ENCODE measurements at regions not wholly inside any gene's neighbourhood (a gene's known extent, or its start where the extent isn't known, plus 50 kb on each side); places are given as distances from the start of the nearest gene placed in this dataset.
"Not testable (repeated sequence)": the region's sequence is repeated elsewhere in the genome, so short reads cannot be mapped to it uniquely, and the experiment has no call there.

DNA sequence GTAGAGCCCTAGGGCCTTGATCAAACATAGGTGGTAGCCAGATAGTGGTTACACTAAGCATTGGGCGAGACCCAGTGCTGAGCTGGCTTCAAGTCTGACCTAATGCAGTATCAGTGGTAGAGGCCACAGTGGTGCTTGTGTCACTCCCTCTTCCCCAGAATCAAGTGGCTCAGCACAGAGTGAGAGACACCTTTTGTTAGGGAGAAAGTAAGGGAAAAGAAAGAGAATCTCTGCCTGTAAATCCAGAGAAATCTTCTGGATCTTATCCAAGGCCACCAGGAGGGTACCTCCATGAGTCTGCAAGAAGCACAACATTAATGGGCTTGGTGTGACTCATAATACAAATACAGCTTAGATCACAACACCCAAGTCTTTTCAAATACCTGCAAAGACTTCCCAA lies 117.7 kb upstream of the SLC6A14 start:
- Mint-ChIP-seq H3K27ac (no peak overlapping the region), H3K4me3 (no peak overlapping the region), H3K27me3 (no peaks in the 10 kb centered on the region), H3K4me1 (no peaks in the 10 kb centered on the region), H3K9me3 (peaks cover 0 to 5% (median 1%) of the 10 kb centered on the region in 7 donors), H3K36me3 (no peaks in the 10 kb centered on the region)
- DNase-seq (no peak), ATAC-seq (ENCODE audit: low read depth in 2 of 2) (no peak)

DNA sequence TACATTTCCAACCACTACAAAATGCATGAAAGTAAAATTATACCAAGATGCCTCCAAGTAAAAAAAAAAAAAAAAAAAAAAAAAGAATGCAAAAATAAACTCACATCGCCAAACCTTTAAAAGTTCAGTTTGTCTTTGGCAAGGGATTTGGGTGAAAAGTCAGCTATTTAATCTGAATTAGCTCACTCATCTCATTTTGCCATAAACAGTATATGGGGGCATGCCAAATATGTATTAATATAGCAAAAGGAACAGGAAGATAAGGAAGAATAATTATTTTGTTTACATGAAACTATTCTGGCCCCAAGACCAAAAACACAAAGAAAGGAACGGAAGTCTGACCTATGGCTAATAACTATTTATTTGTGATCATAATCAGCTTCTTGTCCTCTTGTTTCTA lies 114.7 kb upstream of the SLC6A14 start:
- no peak overlapping the region for H3K4me3 Mint-ChIP-seq
- DNase-seq = no peak
- no peaks in the 10 kb centered on the region for H3K4me1 Mint-ChIP-seq
- H3K36me3 Mint-ChIP-seq = no peaks in the 10 kb centered on the region
- H3K9me3 Mint-ChIP-seq = peaks cover 0 to 4% (median 2%) of the 10 kb centered on the region in 7 donors
- no peaks in the 10 kb centered on the region for H3K27me3 Mint-ChIP-seq
- no peak for ATAC-seq (ENCODE audit: low read depth in 2 of 2)
- H3K27ac Mint-ChIP-seq = no peak overlapping the region

DNA sequence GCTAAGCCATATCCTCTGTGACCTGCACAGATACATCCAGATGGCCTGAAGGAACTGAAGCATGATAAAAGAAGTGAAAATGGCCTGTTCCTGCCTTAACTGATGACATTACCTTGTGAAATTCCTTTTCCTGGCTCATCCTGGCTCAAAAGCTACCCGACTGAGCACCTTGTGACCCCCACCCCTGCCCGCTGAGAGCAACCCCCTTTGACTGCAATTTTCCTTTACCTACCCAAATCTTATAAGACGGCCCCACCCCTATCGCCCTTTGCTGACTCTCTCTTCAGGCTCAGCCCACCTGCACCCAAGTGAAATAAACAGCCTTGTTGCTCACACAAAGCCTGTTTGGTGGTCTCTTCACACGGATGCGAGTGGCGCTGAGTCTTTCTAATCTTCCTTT lies 104.4 kb upstream of the SLC6A14 start:
- not testable (repeated sequence) for H3K9me3 Mint-ChIP-seq; H3K4me1 Mint-ChIP-seq; H3K4me3 Mint-ChIP-seq; H3K27ac Mint-ChIP-seq; H3K36me3 Mint-ChIP-seq; DNase-seq; H3K27me3 Mint-ChIP-seq; ATAC-seq (ENCODE audit: low read depth in 2 of 2)

DNA sequence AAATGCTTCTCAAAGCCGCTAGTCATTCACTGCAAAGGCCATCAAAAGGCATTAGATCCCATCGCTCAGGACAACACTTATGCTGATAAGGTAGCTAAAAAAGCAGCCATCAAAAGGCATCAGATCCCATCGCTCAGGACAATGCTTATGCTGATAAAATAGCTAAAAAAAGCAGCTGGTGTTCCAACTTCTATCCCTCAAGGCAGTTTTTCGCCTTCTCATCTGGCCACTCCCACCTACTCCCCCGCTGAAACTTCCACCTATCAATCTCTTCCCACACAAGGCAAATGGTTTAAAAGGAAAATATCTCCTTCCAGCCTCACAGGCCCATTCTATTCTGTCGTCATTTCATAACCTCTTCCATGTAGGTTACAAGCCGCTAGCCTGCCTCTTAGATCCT lies 101.6 kb upstream of the SLC6A14 start:
- not testable (repeated sequence) for ATAC-seq (ENCODE audit: low read depth in 2 of 2); DNase-seq; H3K4me3 Mint-ChIP-seq; H3K27me3 Mint-ChIP-seq; H3K4me1 Mint-ChIP-seq; H3K27ac Mint-ChIP-seq; H3K36me3 Mint-ChIP-seq
- H3K9me3 Mint-ChIP-seq = peaks cover 0 to 17% (median 3%) of the 10 kb centered on the region in 7 donors

DNA sequence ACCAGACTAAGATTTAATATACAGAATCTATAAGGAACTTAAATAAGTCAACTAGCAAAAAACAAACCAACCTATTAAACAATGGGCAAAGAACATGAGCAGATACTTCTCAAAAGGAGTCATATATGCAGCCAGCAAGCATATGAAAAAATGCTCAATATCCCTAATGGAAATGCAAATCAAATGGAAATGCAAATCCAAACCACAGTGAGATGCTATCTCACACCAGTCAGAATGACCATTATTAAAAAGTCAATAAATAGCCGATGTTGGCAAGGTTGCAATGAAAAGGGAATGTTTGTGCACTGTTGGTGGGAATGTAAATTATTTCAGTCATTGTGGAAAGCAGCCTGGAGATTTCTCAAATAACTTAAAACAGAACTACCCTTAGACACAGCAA lies 97.0 kb upstream of the SLC6A14 start:
- Mint-ChIP-seq H3K27ac (no peak overlapping the region), H3K4me3 (no peak overlapping the region), H3K9me3 (peaks cover 0 to 20% (median 4%) of the 10 kb centered on the region in 7 donors), H3K27me3 (no peaks in the 10 kb centered on the region), H3K36me3 (no peaks in the 10 kb centered on the region), H3K4me1 (no peaks in the 10 kb centered on the region)
- ATAC-seq (ENCODE audit: low read depth in 2 of 2) (no peak), DNase-seq (no peak)

DNA sequence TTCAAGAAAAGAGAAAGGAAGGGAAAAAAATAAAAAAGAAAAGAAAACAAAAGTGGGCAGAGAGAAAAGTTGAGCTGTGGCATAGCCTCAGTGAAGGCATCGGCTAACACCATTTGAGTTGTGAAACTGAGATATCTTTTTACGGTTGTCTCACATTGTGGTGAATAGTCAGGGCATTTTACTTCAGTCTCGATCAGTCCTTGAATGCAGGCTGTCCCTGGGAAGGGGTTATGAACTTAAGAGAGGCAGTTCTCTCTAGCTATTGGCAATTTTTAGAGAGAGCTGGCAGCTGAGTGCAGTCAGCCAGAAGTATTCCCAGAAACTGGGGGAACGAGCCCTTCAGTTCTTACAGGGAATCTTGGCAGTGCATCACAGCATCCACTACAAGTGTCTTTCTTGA lies 93.5 kb upstream of the SLC6A14 start:
- Mint-ChIP-seq H3K4me3 (no peak overlapping the region), H3K4me1 (no peaks in the 10 kb centered on the region), H3K27ac (no peak overlapping the region), H3K36me3 (no peaks in the 10 kb centered on the region), H3K27me3 (no peaks in the 10 kb centered on the region), H3K9me3 (peaks cover 2 to 14% (median 3%) of the 10 kb centered on the region in 7 donors)
- no peak for DNase-seq
- no peak for ATAC-seq (ENCODE audit: low read depth in 2 of 2)

DNA sequence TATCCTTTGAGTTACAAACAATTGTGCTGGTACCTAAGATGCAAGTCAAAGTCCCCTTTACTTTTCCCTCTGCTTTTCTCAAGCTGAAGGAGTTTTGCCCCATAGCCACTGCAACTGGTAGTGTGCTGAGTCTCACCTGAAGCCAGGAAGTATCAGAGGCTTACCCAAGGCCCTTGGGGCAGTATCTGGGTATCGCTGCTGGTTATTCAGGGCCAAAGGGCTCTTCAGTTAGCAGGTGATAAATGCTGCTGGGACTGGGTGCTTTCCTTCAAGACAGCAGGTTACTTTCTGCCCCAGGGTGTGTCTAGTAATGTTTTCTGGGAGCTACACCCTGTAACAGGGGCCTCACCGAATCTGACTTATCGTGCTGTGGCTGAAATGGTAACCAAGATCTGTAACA lies 90.4 kb upstream of the SLC6A14 start:
- no peaks in the 10 kb centered on the region for H3K36me3 Mint-ChIP-seq
- no peaks in the 10 kb centered on the region for H3K4me1 Mint-ChIP-seq
- no peaks in the 10 kb centered on the region for H3K27me3 Mint-ChIP-seq
- no peak overlapping the region for H3K27ac Mint-ChIP-seq
- H3K4me3 Mint-ChIP-seq = no peak overlapping the region
- DNase-seq = no peak
- H3K9me3 Mint-ChIP-seq = peaks cover 0 to 7% (median 2%) of the 10 kb centered on the region in 7 donors
- no peak for ATAC-seq (ENCODE audit: low read depth in 2 of 2)

DNA sequence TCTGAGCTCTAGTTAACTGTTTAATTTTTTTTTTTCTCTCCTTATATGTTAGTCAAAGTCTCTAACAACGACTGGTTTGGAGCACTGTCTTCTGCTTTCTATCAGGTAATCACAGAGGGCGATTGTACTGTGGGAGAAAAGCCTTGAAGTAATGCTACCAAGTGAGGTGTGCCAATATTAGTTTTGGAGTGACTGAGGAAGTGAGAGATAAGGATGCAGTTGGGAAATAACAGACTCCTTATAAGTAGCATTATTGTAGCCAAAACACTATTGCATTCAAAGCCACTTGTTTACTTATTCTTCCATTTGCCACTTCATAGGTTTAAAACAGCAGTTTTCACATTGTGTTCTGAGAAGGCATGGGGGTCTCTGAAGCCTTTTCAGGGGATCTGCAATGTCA lies 79.1 kb upstream of the SLC6A14 start:
- H3K4me3 Mint-ChIP-seq = no peak overlapping the region
- H3K9me3 Mint-ChIP-seq = peaks cover 0 to 6% (median 0%) of the 10 kb centered on the region in 7 donors
- no peak overlapping the region for H3K27ac Mint-ChIP-seq
- ATAC-seq (ENCODE audit: low read depth in 2 of 2) (no peak), DNase-seq (no peak)
- H3K4me1 Mint-ChIP-seq = no peaks in the 10 kb centered on the region
- H3K36me3 Mint-ChIP-seq = no peaks in the 10 kb centered on the region
- no peaks in the 10 kb centered on the region for H3K27me3 Mint-ChIP-seq

DNA sequence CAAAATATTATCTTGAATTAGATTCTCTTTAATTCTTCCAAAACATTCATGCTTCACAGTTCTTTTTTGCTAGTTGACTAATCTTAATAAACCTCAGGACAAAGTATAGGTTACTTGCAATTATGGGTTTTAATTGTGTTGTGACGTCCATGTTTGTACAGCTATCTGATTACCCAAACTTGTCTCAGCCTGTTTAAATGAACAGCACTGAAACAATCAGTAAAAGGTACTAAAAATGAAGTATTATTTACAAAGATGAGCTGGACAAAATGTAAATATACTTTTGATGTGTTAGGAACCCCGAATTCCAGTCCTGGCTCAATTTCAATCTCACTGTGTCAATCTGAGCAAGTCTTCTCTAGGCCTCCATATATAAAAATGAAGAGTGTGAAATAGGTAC lies 57.4 kb upstream of the SLC6A14 start:
- ATAC-seq (ENCODE audit: low read depth in 2 of 2) = no peak
- Mint-ChIP-seq H3K36me3 (no peaks in the 10 kb centered on the region), H3K27ac (no peak overlapping the region)

DNA sequence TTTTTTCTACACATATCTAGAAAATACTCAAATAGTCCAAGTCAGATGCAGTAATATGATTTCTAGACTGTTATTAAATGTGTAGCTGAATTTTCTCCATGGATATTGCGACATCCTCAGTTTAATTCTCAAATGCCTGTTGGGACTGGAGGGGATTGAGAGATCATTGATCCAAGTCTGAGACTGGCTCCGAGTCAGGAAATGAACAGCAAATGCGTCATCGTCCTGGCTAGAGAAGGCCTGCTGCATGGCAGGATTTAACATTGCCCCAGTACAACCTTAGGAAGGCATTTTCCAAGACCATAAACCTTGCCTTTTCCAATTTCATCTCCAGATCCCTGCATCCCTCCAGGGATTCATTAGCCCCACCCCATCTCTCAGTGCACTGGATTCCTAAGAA lies 56.6 kb upstream of the SLC6A14 start:
- peak overlapping the region in 1 of 8 donors; percentile 41 for H3K4me3 Mint-ChIP-seq
- H3K27me3 Mint-ChIP-seq = no peaks in the 10 kb centered on the region
- DNase-seq (no peak), ATAC-seq (ENCODE audit: low read depth in 2 of 2) (no peak)
- H3K9me3 Mint-ChIP-seq = peaks cover 0 to 6% (median 2%) of the 10 kb centered on the region in 7 donors
- no peak overlapping the region for H3K27ac Mint-ChIP-seq
- H3K4me1 Mint-ChIP-seq = no peaks in the 10 kb centered on the region
- no peaks in the 10 kb centered on the region for H3K36me3 Mint-ChIP-seq

More for the DNA sequence above, 57.4 kb upstream of the SLC6A14 start:
- Mint-ChIP-seq H3K9me3 (peaks cover 0 to 6% (median 2%) of the 10 kb centered on the region in 7 donors), H3K4me1 (no peaks in the 10 kb centered on the region), H3K27me3 (no peaks in the 10 kb centered on the region), H3K4me3 (no peak overlapping the region)
- no peak for DNase-seq

DNA sequence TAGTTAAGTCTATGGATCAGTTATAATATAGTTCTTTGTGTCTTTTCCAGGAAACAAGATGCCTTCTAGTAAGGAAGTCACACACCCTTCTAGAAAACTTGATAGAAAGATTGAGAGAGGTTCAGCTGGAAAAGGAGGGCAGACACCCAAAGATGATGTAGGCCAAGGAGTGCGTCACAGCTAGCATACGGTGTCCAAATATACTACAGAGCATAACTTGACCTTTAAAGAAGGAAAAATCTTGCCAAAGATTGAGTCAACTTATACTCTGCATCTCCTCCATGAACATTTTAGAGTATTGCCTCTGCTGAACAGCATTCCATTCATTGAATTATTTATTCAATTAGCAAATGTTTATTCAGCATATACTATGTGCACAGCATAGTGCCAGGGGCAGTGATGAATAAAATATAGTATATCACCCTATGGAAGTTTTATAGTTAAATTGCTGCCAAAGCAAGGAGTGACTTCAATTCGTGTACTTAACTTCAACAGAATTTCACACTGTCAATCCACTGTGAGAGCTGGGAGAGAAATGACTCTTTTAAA lies 51.9 kb upstream of the SLC6A14 start:
- ATAC-seq (ENCODE audit: low read depth in 2 of 2) (no peak), DNase-seq (no peak)
- Mint-ChIP-seq H3K4me1 (no peaks in the 10 kb centered on the region), H3K36me3 (no peaks in the 10 kb centered on the region), H3K4me3 (no peak overlapping the region), H3K27me3 (no peaks in the 10 kb centered on the region), H3K27ac (peak overlapping the region in 1 of 6 donors; percentile 45), H3K9me3 (peaks cover 0 to 4% (median 1%) of the 10 kb centered on the region in 7 donors)
